Trophoblast cell (in vitro differentiated cells and primary cell): ENCODE measurements at regions not wholly inside any gene's neighbourhood (a gene's known extent, or its start where the extent isn't known, plus 50 kb on each side); places are given as distances from the start of the nearest gene placed in this dataset.

Experiments
- DNase-seq, 2 donors: peaks; one replicate each; pipeline ENCODE4 v3.0.0-alpha.2; 2016
- H2AFZ ChIP-seq: 2 replicates; pipeline ENCODE4 v1.6.1; 2013; ENCODE audit warnings: low read length, moderate library complexity, mild to moderate bottlenecking; ENCODE audit not compliant: insufficient read depth, poor library complexity
- H2AK5ac ChIP-seq: 2 replicates; pipeline ENCODE4 v1.6.1; 2013; ENCODE audit warnings: mild to moderate bottlenecking, low read length
- H2BK120ac ChIP-seq: 2 replicates; pipeline ENCODE4 v1.6.1; 2013; ENCODE audit warnings: low read length, mild to moderate bottlenecking, moderate library complexity; ENCODE audit not compliant: insufficient read depth, poor library complexity
- H2BK12ac ChIP-seq: 2 replicates; pipeline ENCODE4 v1.6.1; 2013; ENCODE audit warnings: mild to moderate bottlenecking, low read length, moderate library complexity
- H2BK5ac ChIP-seq: 2 replicates; pipeline ENCODE4 v1.6.1; 2013; ENCODE audit warnings: low read length, low read depth, moderate library complexity, mild to moderate bottlenecking; ENCODE audit not compliant: poor library complexity
- H3K14ac ChIP-seq: 2 replicates; pipeline ENCODE4 v1.6.1; 2013; ENCODE audit warnings: mild to moderate bottlenecking, low read length
- H3K18ac ChIP-seq: 2 replicates; pipeline ENCODE4 v1.6.1; 2013; ENCODE audit warnings: mild to moderate bottlenecking, low read length
- H3K23ac ChIP-seq: 2 replicates; pipeline ENCODE4 v1.6.1; 2013; ENCODE audit warnings: low read length
- H3K27ac ChIP-seq: 2 replicates; pipeline ENCODE4 v1.5.1; 2013; ENCODE audit warnings: low read depth, mild to moderate bottlenecking, inconsistent platforms, low read length, moderate library complexity
- H3K27me3 ChIP-seq: 2 replicates; pipeline ENCODE4 v1.6.1; 2013; ENCODE audit warnings: inconsistent platforms, mild to moderate bottlenecking, low read length, moderate library complexity; ENCODE audit not compliant: insufficient read depth
- H3K36me3 ChIP-seq, 2 experiments: 1 replicate in 1 of 2; 2 replicates in 1 of 2; pipeline ENCODE4 v1.6.1; 2013; ENCODE audit warnings: low read length in 2 of 2, mild to moderate bottlenecking in 2 of 2, moderate library complexity in 1 of 2; ENCODE audit not compliant: insufficient read depth in 2 of 2, control insufficient read depth in 1 of 2
- H3K4ac ChIP-seq: 2 replicates; pipeline ENCODE4 v1.6.1; 2013; ENCODE audit warnings: low read depth, mild to moderate bottlenecking, low read length, moderate library complexity
- H3K4me1 ChIP-seq, 2 experiments: 1 replicate in 1 of 2; 2 replicates in 1 of 2; pipeline ENCODE4 v1.6.1; 2013; ENCODE audit warnings: low read length in 2 of 2, mild to moderate bottlenecking in 2 of 2, moderate library complexity in 1 of 2; ENCODE audit not compliant: insufficient read depth in 2 of 2, control insufficient read depth in 1 of 2
- H3K4me2 ChIP-seq: 2 replicates; pipeline ENCODE4 v1.6.1; 2013; ENCODE audit warnings: inconsistent platforms, mild to moderate bottlenecking, low read length, moderate library complexity
- H3K4me3 ChIP-seq: 2 replicates; pipeline ENCODE4 v1.5.1; 2013; ENCODE audit warnings: mild to moderate bottlenecking, low read depth, low read length, inconsistent platforms
- H3K79me1 ChIP-seq: one replicate; pipeline ENCODE4 v1.6.1; 2013; ENCODE audit warnings: low read length
- H3K79me2 ChIP-seq: 2 replicates; pipeline ENCODE4 v1.6.1; 2013; ENCODE audit warnings: low read length, mild to moderate bottlenecking; ENCODE audit not compliant: control insufficient read depth, insufficient read depth, poor library complexity
- H3K9ac ChIP-seq: 2 replicates; pipeline ENCODE4 v1.6.1; 2013; ENCODE audit warnings: mild to moderate bottlenecking, low read length
- H3K9me3 ChIP-seq: 2 replicates; pipeline ENCODE4 v1.6.1; 2013; ENCODE audit warnings: low read depth, mild to moderate bottlenecking, control low read depth, inconsistent platforms, low read length; ENCODE audit not compliant: insufficient read depth
- H4K12ac ChIP-seq: 2 replicates; pipeline ENCODE4 v1.6.1; 2013; ENCODE audit warnings: low read depth, mild to moderate bottlenecking, low read length, moderate library complexity
- H4K8ac ChIP-seq: 2 replicates; pipeline ENCODE4 v1.6.1; 2013; ENCODE audit warnings: low read depth, mild to moderate bottlenecking, low read length, moderate library complexity
- H4K91ac ChIP-seq: one replicate; pipeline ENCODE4 v1.6.1; 2013; ENCODE audit warnings: low read depth, mild to moderate bottlenecking, low read length, moderate library complexity
- WGBS: extraction: QIAGEN DNeasy Blood & Tissue Kit; methylation state at CpG from one replicate; pipeline ENCODE4 v1.1.7; 2013; ENCODE audit warnings: missing lambda C conversion rate; ENCODE audit not compliant: insufficient read length, insufficient coverage; ENCODE audit errors: extremely low coverage; 5-methylcytosine and 5-hydroxymethylcytosine counted together

DNA sequence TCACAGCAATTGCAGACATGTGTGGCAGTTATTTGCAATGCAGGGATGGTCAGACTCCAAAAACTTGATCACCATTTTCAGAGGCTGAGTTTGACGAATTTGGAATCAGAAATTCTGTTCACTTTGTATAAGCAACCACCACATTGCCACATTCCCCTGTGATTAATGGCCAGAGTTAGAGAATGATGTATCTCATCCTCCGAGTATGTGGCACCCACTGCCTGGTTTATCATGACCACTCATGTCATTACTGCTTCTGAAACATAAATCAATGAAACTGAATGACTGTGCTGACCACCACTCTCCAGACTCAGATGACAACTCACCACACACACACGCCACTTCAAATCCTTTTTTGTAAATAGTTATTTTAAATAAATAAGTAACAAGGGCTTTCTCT, 66.6 kb upstream of the CACHD1 start:
- Histone ChIP-seq H2BK5ac (no peak overlapping the region), H3K27ac (no peak overlapping the region), H3K4me1 (no peaks in the 10 kb centered on the region), H3K14ac (no peak overlapping the region), H4K91ac (no peak overlapping the region), H2BK120ac (no peak overlapping the region), H3K79me2 (no peaks in the 10 kb centered on the region), H3K4me3 (no peak overlapping the region), H2AFZ (no peak overlapping the region), H2AK5ac (no peak overlapping the region), H4K12ac (no peak overlapping the region), H3K9ac (no peak overlapping the region), H4K8ac (no peak overlapping the region), H3K23ac (no peak overlapping the region), H2BK12ac (no peak overlapping the region), H3K27me3 (no peaks in the 10 kb centered on the region), H3K18ac (no peak overlapping the region), H3K9me3 (no peaks in the 10 kb centered on the region), H3K36me3 (no peaks in the 10 kb centered on the region), H3K4me2 (no peak overlapping the region), H3K79me1 (no peaks in the 10 kb centered on the region), H3K4ac (no peak overlapping the region)
- WGBS = no CpG with 5 or more reads among the region's 3 CpGs
- DNase-seq = no peak

DNA sequence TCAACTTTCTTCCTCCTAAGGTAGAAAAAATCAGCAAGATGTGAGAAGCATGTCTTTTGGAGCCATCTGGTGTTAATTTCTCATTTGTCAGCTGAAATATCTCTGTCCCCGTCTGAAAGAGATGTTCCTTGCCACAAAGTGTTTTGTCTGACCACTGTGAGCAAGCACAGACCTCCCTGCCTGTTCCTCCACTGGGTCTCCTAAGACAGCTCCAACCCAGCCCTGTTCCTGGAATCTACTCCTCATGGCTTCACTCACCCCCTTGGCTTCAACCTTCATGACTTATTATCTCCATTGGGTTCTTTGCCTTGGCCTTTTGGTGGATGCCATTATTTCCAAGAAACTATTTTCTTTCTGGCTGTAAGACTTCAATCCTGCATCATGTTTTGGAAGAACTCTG, 65.7 kb upstream of the CACHD1 start:
- H3K27me3 ChIP-seq = no peaks in the 10 kb centered on the region
- H3K18ac ChIP-seq = no peak overlapping the region
- H3K9me3 ChIP-seq = no peaks in the 10 kb centered on the region
- no peaks in the 10 kb centered on the region for H3K36me3 ChIP-seq
- no peak overlapping the region for H3K27ac ChIP-seq
- H2BK12ac ChIP-seq = no peak overlapping the region
- H2BK5ac ChIP-seq = no peak overlapping the region
- H3K4me3 ChIP-seq = no peak overlapping the region
- WGBS = no CpG with 5 or more reads among the region's 1 CpG
- no peak overlapping the region for H4K8ac ChIP-seq
- no peak for DNase-seq
- no peak overlapping the region for H3K23ac ChIP-seq
- no peak overlapping the region for H4K12ac ChIP-seq
- no peak overlapping the region for H4K91ac ChIP-seq
- no peak overlapping the region for H3K9ac ChIP-seq
- no peak overlapping the region for H2BK120ac ChIP-seq
- no peak overlapping the region for H3K14ac ChIP-seq
- no peak overlapping the region for H3K4ac ChIP-seq
- no peak overlapping the region for H2AFZ ChIP-seq
- no peaks in the 10 kb centered on the region for H3K4me1 ChIP-seq
- no peaks in the 10 kb centered on the region for H3K79me1 ChIP-seq
- no peak overlapping the region for H2AK5ac ChIP-seq
- H3K79me2 ChIP-seq = no peaks in the 10 kb centered on the region
- no peak overlapping the region for H3K4me2 ChIP-seq

DNA sequence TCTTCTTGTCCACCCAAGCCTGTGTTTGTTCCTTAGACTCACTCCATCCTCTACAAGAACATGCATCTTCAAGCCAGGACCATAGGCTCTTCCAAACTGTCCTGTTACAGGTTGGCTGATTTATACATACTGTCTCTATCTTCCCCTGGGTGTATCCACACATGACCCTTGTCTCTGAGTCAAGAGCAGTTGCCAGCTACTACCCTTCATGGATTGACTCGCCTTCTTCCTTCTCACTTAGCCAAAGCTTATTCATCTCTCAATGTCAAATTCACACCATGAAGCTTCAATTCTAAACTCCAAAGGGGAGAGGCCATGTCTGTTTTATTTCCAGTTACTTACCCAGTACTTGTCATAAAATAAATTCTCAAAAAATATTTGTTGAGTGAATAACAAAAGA, 64.1 kb upstream of the CACHD1 start:
- Histone ChIP-seq H3K79me1 (no peaks in the 10 kb centered on the region), H3K27me3 (no peaks in the 10 kb centered on the region), H2AFZ (no peak overlapping the region), H2BK5ac (no peak overlapping the region), H3K27ac (no peak overlapping the region), H3K4me2 (no peak overlapping the region), H3K23ac (no peak overlapping the region), H3K36me3 (no peaks in the 10 kb centered on the region), H3K9me3 (no peaks in the 10 kb centered on the region), H3K4ac (no peak overlapping the region), H2BK12ac (no peak overlapping the region), H2AK5ac (no peak overlapping the region), H2BK120ac (no peak overlapping the region), H3K4me1 (no peaks in the 10 kb centered on the region), H4K8ac (no peak overlapping the region), H3K9ac (no peak overlapping the region), H3K14ac (no peak overlapping the region), H4K91ac (no peak overlapping the region), H3K4me3 (no peak overlapping the region), H3K79me2 (no peaks in the 10 kb centered on the region), H4K12ac (no peak overlapping the region), H3K18ac (no peak overlapping the region)
- no CpG with 5 or more reads among the region's 1 CpG for WGBS
- no peak for DNase-seq

DNA sequence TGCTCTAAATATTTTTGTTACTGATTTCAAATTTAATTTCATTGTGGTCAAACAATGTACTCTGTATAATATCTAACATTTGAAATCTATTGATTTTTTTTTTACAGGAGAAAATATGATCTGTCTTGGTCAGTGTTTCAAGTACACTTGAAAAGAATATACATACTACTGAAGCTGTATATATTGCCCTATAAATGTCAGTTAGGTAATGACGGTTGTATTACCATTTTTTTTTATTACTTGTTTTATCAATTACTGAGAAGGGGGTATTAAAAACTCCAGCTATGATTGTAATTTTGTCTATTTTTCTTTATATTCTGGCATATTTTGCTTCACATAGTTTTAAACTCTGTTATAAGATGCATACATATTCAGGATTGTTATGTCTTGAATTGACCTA, 59.7 kb upstream of the CACHD1 start:
- Histone ChIP-seq H4K12ac (no peak overlapping the region), H3K27me3 (no peaks in the 10 kb centered on the region), H4K8ac (no peak overlapping the region), H2BK5ac (no peak overlapping the region), H2AK5ac (no peak overlapping the region), H3K4ac (no peak overlapping the region), H3K9me3 (peaks cover 2% of the 10 kb centered on the region), H3K4me2 (no peak overlapping the region), H3K23ac (no peak overlapping the region), H4K91ac (no peak overlapping the region), H3K9ac (no peak overlapping the region), H3K79me1 (no peaks in the 10 kb centered on the region), H3K36me3 (no peaks in the 10 kb centered on the region), H3K18ac (no peak overlapping the region), H3K4me1 (no peaks in the 10 kb centered on the region), H3K27ac (no peak overlapping the region), H3K14ac (no peak overlapping the region), H3K79me2 (no peaks in the 10 kb centered on the region), H3K4me3 (no peak overlapping the region), H2BK120ac (no peak overlapping the region), H2AFZ (no peak overlapping the region), H2BK12ac (no peak overlapping the region)
- DNase-seq = no peak
- no CpG with 5 or more reads among the region's 1 CpG for WGBS
